ENCODE measurements at regions not wholly inside any gene's neighbourhood (a gene's known extent, or its start where the extent isn't known, plus 50 kb on each side); places are given as distances from the start of the nearest gene placed in this dataset.

DNA sequence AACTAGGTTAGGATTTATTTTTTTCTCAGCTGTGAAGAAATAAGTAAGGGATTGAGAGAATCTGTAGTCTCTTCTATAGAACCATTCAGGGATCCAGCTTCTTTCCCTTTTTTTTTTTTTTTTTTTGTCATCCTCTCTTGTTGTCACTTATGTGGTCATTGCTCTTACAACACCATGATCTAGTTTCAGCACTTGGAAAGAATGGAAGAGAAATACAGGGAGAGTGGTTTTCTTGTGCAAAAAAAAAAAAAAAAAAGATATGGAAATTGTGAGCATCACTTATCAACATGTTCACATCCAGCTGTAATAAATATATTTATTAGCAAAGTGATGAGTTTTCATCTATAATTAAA is 599.3 kb downstream of the SLC6A15 start:
- TF ChIP-seq ZNF565 (CRISPR knock-in tag; conservative IDR thresholded peaks at IDR 0.05; ENCODE audit: low read depth) (no peak), BACH2 (CRISPR knock-in tag; IDR thresholded peaks at IDR 0.05; ENCODE audit: borderline replicate concordance) (no peak)

All from SK-N-SH treated with all-trans-retinoic acid at 6 μM for 48 hours (cell line).